Head of caudate nucleus (tissue), 42 donors: ENCODE measurements at regions not wholly inside any gene's neighbourhood (a gene's known extent, or its start where the extent isn't known, plus 50 kb on each side); places are given as distances from the start of the nearest gene placed in this dataset.

Experiments
- DNase-seq, 42 donors: peaks; one replicate each; pipeline versions ENCODE4 v3.0.0 to v3.0.0-alpha.2; 2020 to 2021; ENCODE audit warnings: mixed read lengths in 7 of 42
- intact Hi-C: fragments of 100-400 bp; cut with DNase I; formaldehyde crosslinking; loops from one replicate; pipeline ENCODE4 v1.15.0; 2022

- DNase-seq, result no peak
- intact Hi-C loops, result no loop called here
These were observed 894.6 kb downstream of the METTL15 start for GRCh38 chr11:29002816-29003215.

GRCh38 chr11:28999620-29000019 is 891.4 kb downstream of the METTL15 start:
- DNase-seq, result no peak
- intact Hi-C loops, result no loop called here

- no peak for DNase-seq
- intact Hi-C loops, result no loop called here
These were observed 884.8 kb downstream of the METTL15 start for GRCh38 chr11:28992996-28993395.

- intact Hi-C loops, result no loop called here
- DNase-seq, result no peak
These were observed 876.0 kb downstream of the METTL15 start for GRCh38 chr11:28984231-28984630.

GRCh38 chr11:28983780-28984179 is 875.6 kb downstream of the METTL15 start:
- intact Hi-C loops, result no loop called here
- no peak for DNase-seq

- intact Hi-C loops, result no loop called here
- no peak for DNase-seq
These were observed 873.2 kb downstream of the METTL15 start for GRCh38 chr11:28981381-28981780.

- intact Hi-C loops, result no loop called here
- DNase-seq, result no peak
These were observed 868.6 kb downstream of the METTL15 start for GRCh38 chr11:28976801-28977145.

GRCh38 chr11:28976012-28976800 is 868.0 kb downstream of the METTL15 start:
- intact Hi-C loops, result no loop called here
- no peak for DNase-seq

GRCh38 chr11:28969832-28970231 is 861.6 kb downstream of the METTL15 start:
- no peak for DNase-seq
- intact Hi-C loops, result no loop called here

GRCh38 chr11:28966951-28967350 is 858.8 kb downstream of the METTL15 start:
- no peak for DNase-seq
- intact Hi-C loops, result no loop called here

- intact Hi-C loops, result no loop called here
- DNase-seq, result no peak
These were observed 857.6 kb downstream of the METTL15 start for GRCh38 chr11:28965819-28966218.

GRCh38 chr11:28964811-28965210 is 856.6 kb downstream of the METTL15 start:
- intact Hi-C loops, result no loop called here
- no peak for DNase-seq

GRCh38 chr11:28963187-28963586 is 855.0 kb downstream of the METTL15 start:
- DNase-seq, result no peak
- intact Hi-C loops, result no loop called here

- DNase-seq, result no peak
- intact Hi-C loops, result no loop called here
These were observed 854.3 kb downstream of the METTL15 start for GRCh38 chr11:28962502-28962901.

- intact Hi-C loops, result no loop called here
- DNase-seq, result no peak
These were observed 853.5 kb downstream of the METTL15 start for GRCh38 chr11:28961726-28962125.

GRCh38 chr11:28956446-28956845 is 848.3 kb downstream of the METTL15 start:
- intact Hi-C loops, result no loop called here
- DNase-seq, result no peak

- no peak for DNase-seq
- intact Hi-C loops, result no loop called here
These were observed 843.0 kb downstream of the METTL15 start for GRCh38 chr11:28951191-28951590.

GRCh38 chr11:28939381-28939780 is 831.2 kb downstream of the METTL15 start:
- intact Hi-C loops, result no loop called here

GRCh38 chr11:28938091-28938490 is 829.9 kb downstream of the METTL15 start:
- DNase-seq, result no peak

More at GRCh38 chr11:28939381-28939780, 831.2 kb downstream of the METTL15 start:
- no peak for DNase-seq

GRCh38 chr11:28932940-28933339 is 824.8 kb downstream of the METTL15 start:
- DNase-seq, result no peak
- intact Hi-C loops, result no loop called here

More at GRCh38 chr11:28938091-28938490, 829.9 kb downstream of the METTL15 start:
- intact Hi-C loops, result no loop called here

- DNase-seq, result no peak
- intact Hi-C loops, result no loop called here
These were observed 815.8 kb downstream of the METTL15 start for GRCh38 chr11:28924004-28924403.
